Stimulated activated CD8-positive, alpha-beta memory T cell treated with anti-CD3 and anti-CD28 coated beads, Interleukin-7, amount 100 ng/mL, for 4 hours (primary cell): ENCODE measurements at regions not wholly inside any gene's neighbourhood (a gene's known extent, or its start where the extent isn't known, plus 50 kb on each side); places are given as distances from the start of the nearest gene placed in this dataset.

ENCODE experiments used
- DNase-seq, 2 donors: peaks; one replicate each; pipeline ENCODE4 v3.0.0-alpha.2; 2020; ENCODE audit warnings: low read depth in 2 of 2

GRCh38 chr22:49508561-49508960, 319.1 kb downstream of the BRD1 start:
- DNase-seq: no peak

- no peak for DNase-seq
These were observed 319.9 kb downstream of the BRD1 start for GRCh38 chr22:49507607-49508292.

- no peak for DNase-seq
These were observed 321.7 kb downstream of the BRD1 start for GRCh38 chr22:49506010-49506400.

GRCh38 chr22:49505337-49506009, 322.2 kb downstream of the BRD1 start:
- no peak for DNase-seq

- DNase-seq: no peak
These were observed 323.7 kb downstream of the BRD1 start for GRCh38 chr22:49503896-49504521.

- DNase-seq: no peak
These were observed 324.4 kb downstream of the BRD1 start for GRCh38 chr22:49503321-49503720.

- DNase-seq: no peak
These were observed 325.4 kb downstream of the BRD1 start for GRCh38 chr22:49502126-49502826.

GRCh38 chr22:49500942-49501395, 326.7 kb downstream of the BRD1 start:
- no peak for DNase-seq

GRCh38 chr22:49500076-49500460, 327.6 kb downstream of the BRD1 start:
- no peak for DNase-seq

- no peak for DNase-seq
These were observed 328.1 kb downstream of the BRD1 start for GRCh38 chr22:49499433-49500075.

- DNase-seq: no peak
These were observed 330.4 kb downstream of the BRD1 start for GRCh38 chr22:49497266-49497665.

- no peak for DNase-seq
These were observed 333.1 kb downstream of the BRD1 start for GRCh38 chr22:49494555-49494954.

GRCh38 chr22:49492741-49493251, 334.9 kb downstream of the BRD1 start:
- no peak for DNase-seq

- no peak for DNase-seq
These were observed 335.4 kb downstream of the BRD1 start for GRCh38 chr22:49492308-49492707.

GRCh38 chr22:49491726-49492125, 335.9 kb downstream of the BRD1 start:
- no peak for DNase-seq

- no peak for DNase-seq
These were observed 336.4 kb downstream of the BRD1 start for GRCh38 chr22:49491221-49491635.

GRCh38 chr22:49490692-49491091, 337.0 kb downstream of the BRD1 start:
- DNase-seq: no peak

- no peak for DNase-seq
These were observed 337.9 kb downstream of the BRD1 start for GRCh38 chr22:49489821-49490220.

GRCh38 chr22:49488943-49489342, 338.7 kb downstream of the BRD1 start:
- no peak for DNase-seq

- no peak for DNase-seq
These were observed 339.7 kb downstream of the BRD1 start for GRCh38 chr22:49487950-49488349.

GRCh38 chr22:49486225-49486624, 341.4 kb downstream of the BRD1 start:
- DNase-seq: no peak

GRCh38 chr22:49483946-49484345, 343.7 kb downstream of the BRD1 start:
- no peak for DNase-seq
